GM23338 (cell line): ENCODE measurements at regions not wholly inside any gene's neighbourhood (a gene's known extent, or its start where the extent isn't known, plus 50 kb on each side); places are given as distances from the start of the nearest gene placed in this dataset.

Experiments
- ATAC-seq: fragments of 200-7000 bp; cut with Tn5 transposase; 3 replicates; pipeline ENCODE4 v1.9.1; 2020
- DNase-seq: peaks from one replicate; pipeline ENCODE4 v3.0.0-alpha.2; 2015; ENCODE audit warnings: low spot score
- H2AFZ ChIP-seq: fragments of 200-600 bp; sonication (generic); 2 replicates; pipeline ENCODE4 v1.8.0; 2016; ENCODE audit warnings: antibody characterized with exemption, mild to moderate bottlenecking, moderate library complexity
- H3F3A ChIP-seq: fragments of 200-600 bp; sonication (generic); replicated peaks from 2 replicates; pipeline ENCODE4 v1.8.0; 2017; ENCODE audit warnings: antibody characterized with exemption, mixed run types, low read depth
- H3K27ac ChIP-seq: fragments of 200-600 bp; sonication (generic); 2 replicates; pipeline ENCODE4 v1.6.1; 2016; ENCODE audit warnings: low read depth
- H3K27me3 ChIP-seq: fragments of 200-600 bp; sonication (generic); 2 replicates; pipeline ENCODE4 v1.8.0; 2016; ENCODE audit warnings: mild to moderate bottlenecking, mixed run types, moderate library complexity; ENCODE audit not compliant: insufficient read depth
- H3K36me3 ChIP-seq: fragments of 200-600 bp; sonication (generic); 2 replicates; pipeline ENCODE4 v1.8.0; 2016; ENCODE audit warnings: mild to moderate bottlenecking; ENCODE audit not compliant: insufficient read depth
- H3K4me1 ChIP-seq: fragments of 200-600 bp; sonication (generic); 2 replicates; pipeline ENCODE4 v1.8.0; 2016; ENCODE audit warnings: mild to moderate bottlenecking, moderate library complexity; ENCODE audit not compliant: insufficient read depth
- H3K4me2 ChIP-seq: fragments of 200-600 bp; sonication (generic); 2 replicates; pipeline ENCODE4 v1.7.1; 2017; ENCODE audit warnings: mixed run types
- H3K4me3 ChIP-seq: fragments of 200-600 bp; sonication (generic); 2 replicates; pipeline ENCODE4 v1.6.1; 2016; ENCODE audit warnings: mixed run types
- H3K79me2 ChIP-seq: fragments of 200-600 bp; sonication (generic); replicated peaks from 2 replicates; pipeline ENCODE4 v1.8.0; 2017; ENCODE audit warnings: mild to moderate bottlenecking; ENCODE audit not compliant: insufficient read depth
- H3K9me2 ChIP-seq: fragments of 200-600 bp; sonication (generic); 2 replicates; pipeline ENCODE4 v1.8.0; 2017; ENCODE audit not compliant: insufficient read depth
- H4K20me1 ChIP-seq: fragments of 200-600 bp; sonication (generic); replicated peaks from 2 replicates; pipeline ENCODE4 v1.8.0; 2017; ENCODE audit warnings: mild to moderate bottlenecking; ENCODE audit not compliant: insufficient read depth
- H3K27ac Mint-ChIP-seq: 2 replicates; pipeline ENCODE4 v1.8.0; 2020; ENCODE audit warnings: inconsistent platforms, mild to moderate bottlenecking, moderate library complexity, mixed read lengths
- H3K27me3 Mint-ChIP-seq: 3 replicates; pipeline ENCODE4 v1.8.0; 2022; ENCODE audit warnings: low read depth, mild to moderate bottlenecking, moderate library complexity, mixed read lengths, inconsistent platforms; ENCODE audit not compliant: insufficient read depth, poor library complexity
- H3K36me3 Mint-ChIP-seq: 3 replicates; pipeline ENCODE4 v1.8.0; 2021; ENCODE audit warnings: low read depth, mild to moderate bottlenecking, inconsistent platforms, moderate library complexity, mixed read lengths
- H3K4me1 Mint-ChIP-seq: 3 replicates; pipeline ENCODE4 v1.8.0; 2020; ENCODE audit warnings: mild to moderate bottlenecking, inconsistent platforms, mixed read lengths
- H3K4me3 Mint-ChIP-seq: 3 replicates; pipeline ENCODE4 v1.8.0; 2021; ENCODE audit warnings: moderate library complexity, mild to moderate bottlenecking, inconsistent platforms, mixed read lengths
- H3K9me3 Mint-ChIP-seq: 3 replicates; pipeline ENCODE4 v1.8.0; 2020; ENCODE audit warnings: moderate library complexity, mild to moderate bottlenecking, inconsistent platforms, mixed read lengths
- CREB1 ChIP-seq: fragments of 250-450 bp; sonication (Bioruptor Pico); IDR thresholded peaks from 2 replicates; pipeline ENCODE4 v1.5.0; 2020; ENCODE audit warnings: low read depth, mild to moderate bottlenecking, moderate library complexity
- EZH2 ChIP-seq: fragments of 200-600 bp; sonication (generic); IDR thresholded peaks from one replicate; pipeline ENCODE4 v1.8.0; 2017; ENCODE audit warnings: antibody characterized with exemption, mild to moderate bottlenecking, low read depth; ENCODE audit not compliant: unreplicated experiment
- NANOG ChIP-seq: IDR thresholded peaks from 2 replicates; pipeline ENCODE4 v1.6.1; 2016; ENCODE audit warnings: antibody characterized with exemption, borderline replicate concordance
- STAT1 ChIP-seq: IDR thresholded peaks from one replicate; pipeline ENCODE4 v1.6.1; 2016; ENCODE audit warnings: antibody characterized with exemption; ENCODE audit not compliant: unreplicated experiment
- ZNF331 ChIP-seq: fragments of 250-450 bp; sonication (Bioruptor Pico); IDR thresholded peaks from 2 replicates; pipeline ENCODE4 v1.5.0; 2020; ENCODE audit warnings: low read depth, mild to moderate bottlenecking, moderate library complexity
- TF ChIP-seq, protein P1 (sequence below): fragments of 250-450 bp; sonication (Bioruptor Pico); IDR thresholded peaks from 2 replicates; pipeline ENCODE4 v1.5.0; 2020; ENCODE audit warnings: mild to moderate bottlenecking, moderate library complexity
- TF ChIP-seq, protein P2 (sequence below): IDR thresholded peaks from one replicate; pipeline ENCODE4 v1.6.1; 2018; ENCODE audit warnings: antibody characterized with exemption; ENCODE audit not compliant: unreplicated experiment

DNA sequence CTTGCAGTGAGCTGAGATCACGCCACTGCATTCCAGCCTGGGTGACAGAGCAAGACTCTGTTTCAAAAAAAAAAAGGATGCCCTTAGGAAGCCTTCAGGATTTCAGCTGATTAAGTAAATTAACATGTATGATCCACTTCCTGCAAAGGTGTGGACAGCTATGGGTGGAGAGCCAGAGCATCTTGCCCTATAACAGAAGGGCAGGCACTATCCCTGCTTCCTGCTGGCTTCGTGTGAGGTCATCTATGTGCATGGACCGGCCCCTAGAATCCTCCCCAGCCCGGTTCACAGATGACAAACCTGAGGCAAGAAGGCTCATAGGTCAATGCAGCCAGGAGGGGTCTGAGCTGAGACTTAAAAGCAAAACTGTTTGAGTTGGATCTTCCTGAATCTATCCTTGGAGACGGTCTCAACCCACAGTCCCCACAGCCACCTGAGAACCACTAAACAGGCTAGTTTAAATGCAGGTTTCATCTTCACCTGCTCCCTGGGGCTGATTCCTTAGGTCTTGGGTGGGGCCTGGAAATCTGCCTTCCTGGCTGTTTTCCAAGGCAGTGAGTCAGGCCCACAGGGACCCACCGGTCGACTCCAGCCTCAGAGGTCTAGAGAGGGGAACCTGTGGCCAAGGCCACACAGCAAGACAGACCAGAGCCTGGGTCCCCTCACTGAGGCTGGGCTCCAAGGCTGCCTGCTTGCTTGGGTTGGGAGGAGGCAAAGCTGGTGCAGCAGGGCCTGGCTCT is 55.2 kb upstream of the MPEG1 start:
- ATAC-seq (no peak), DNase-seq (no peak)
- Histone ChIP-seq H4K20me1 (no peaks in the 10 kb centered on the region), H3K27me3 (no peaks in the 10 kb centered on the region), H3K9me2 (no peaks in the 10 kb centered on the region), H3K79me2 (no peaks in the 10 kb centered on the region), H3K4me3 (no peak overlapping the region), H3F3A (no peaks in the 10 kb centered on the region), H3K36me3 (no peaks in the 10 kb centered on the region), H3K27ac (no peak overlapping the region), H3K4me2 (no peak overlapping the region), H3K4me1 (no peaks in the 10 kb centered on the region), H2AFZ (no peak overlapping the region)
- TF ChIP-seq EZH2: no peak
- H3K9me3 Mint-ChIP-seq: no peaks in the 10 kb centered on the region; the same call in 2 of the 3 replicates
- no peak overlapping the region for H3K4me3 Mint-ChIP-seq
- no peak overlapping the region for H3K27ac Mint-ChIP-seq
- peaks cover 2% of the 10 kb centered on the region; the same call in 2 of the 3 replicates for H3K4me1 Mint-ChIP-seq
- H3K36me3 Mint-ChIP-seq: no peaks in the 10 kb centered on the region
- no peaks in the 10 kb centered on the region for H3K27me3 Mint-ChIP-seq

DNA sequence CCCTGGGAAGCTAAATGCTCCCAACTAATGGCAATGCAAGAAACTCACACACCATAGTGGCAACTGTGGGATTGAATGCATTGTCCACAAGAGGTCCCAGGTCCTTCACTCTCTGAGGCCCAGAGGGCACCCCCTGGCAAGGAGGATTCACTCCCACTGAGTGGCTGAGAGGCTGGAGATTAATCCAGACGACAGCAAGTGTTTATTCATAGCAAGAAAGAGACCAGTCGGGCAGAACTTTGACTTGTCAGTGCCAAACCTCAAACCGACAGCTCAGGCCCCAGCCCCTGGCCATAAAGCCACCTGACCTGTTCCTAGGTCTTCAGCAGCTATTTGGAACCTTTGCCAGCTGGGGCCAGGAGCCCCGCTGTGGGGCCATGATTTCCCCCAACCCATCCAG is 54.5 kb upstream of the MPEG1 start:
- Histone ChIP-seq H4K20me1 (no peaks in the 10 kb centered on the region), H3K9me2 (no peaks in the 10 kb centered on the region), H3K79me2 (no peaks in the 10 kb centered on the region), H3F3A (no peaks in the 10 kb centered on the region), H3K4me2 (no peak overlapping the region), H3K27ac (no peak overlapping the region), H3K4me3 (no peak overlapping the region), H2AFZ (no peak overlapping the region), H3K4me1 (no peaks in the 10 kb centered on the region), H3K36me3 (no peaks in the 10 kb centered on the region), H3K27me3 (no peaks in the 10 kb centered on the region)
- Mint-ChIP-seq H3K27me3 (no peaks in the 10 kb centered on the region), H3K4me1 (peaks cover 2% of the 10 kb centered on the region; the same call in 2 of the 3 replicates), H3K4me3 (no peak overlapping the region), H3K36me3 (no peaks in the 10 kb centered on the region), H3K27ac (no peak overlapping the region), H3K9me3 (no peaks in the 10 kb centered on the region)
- ATAC-seq (no peak), DNase-seq (no peak)
- no peak for TF ChIP-seq NANOG
- no peak for TF ChIP-seq CREB1

DNA sequence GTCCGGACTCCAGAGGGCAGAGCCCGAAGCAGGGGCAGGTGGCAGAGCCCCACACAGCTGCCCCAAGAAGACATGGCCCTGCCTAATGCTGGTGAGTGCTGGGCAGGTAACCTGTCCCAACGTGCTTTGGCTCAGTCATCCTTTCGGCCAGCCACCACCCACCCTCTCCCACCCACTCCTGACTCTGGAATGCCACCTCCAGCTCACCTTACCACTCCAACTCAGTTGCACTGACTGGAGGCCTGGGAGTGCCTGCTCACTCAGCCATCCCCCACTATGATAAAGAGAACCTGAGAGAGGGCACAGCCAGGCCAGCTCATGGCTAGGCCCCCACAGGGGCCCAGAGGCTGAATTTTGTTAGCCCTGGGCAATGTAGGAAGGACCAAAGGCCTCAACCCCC is 53.8 kb upstream of the MPEG1 start:
- ATAC-seq (no peak), DNase-seq (no peak)
- Mint-ChIP-seq H3K27ac (no peak overlapping the region), H3K4me1 (peaks cover 2% of the 10 kb centered on the region; the same call in 2 of the 3 replicates), H3K4me3 (no peak overlapping the region), H3K27me3 (no peaks in the 10 kb centered on the region), H3K36me3 (no peaks in the 10 kb centered on the region), H3K9me3 (no peaks in the 10 kb centered on the region)
- Histone ChIP-seq H3F3A (no peaks in the 10 kb centered on the region), H3K79me2 (no peaks in the 10 kb centered on the region), H3K4me3 (no peak overlapping the region), H3K9me2 (no peaks in the 10 kb centered on the region), H3K36me3 (no peaks in the 10 kb centered on the region), H4K20me1 (no peaks in the 10 kb centered on the region), H2AFZ (no peak overlapping the region), H3K4me1 (no peaks in the 10 kb centered on the region), H3K27me3 (no peaks in the 10 kb centered on the region), H3K27ac (no peak overlapping the region), H3K4me2 (no peak overlapping the region)
- TF ChIP-seq, protein P1, sequence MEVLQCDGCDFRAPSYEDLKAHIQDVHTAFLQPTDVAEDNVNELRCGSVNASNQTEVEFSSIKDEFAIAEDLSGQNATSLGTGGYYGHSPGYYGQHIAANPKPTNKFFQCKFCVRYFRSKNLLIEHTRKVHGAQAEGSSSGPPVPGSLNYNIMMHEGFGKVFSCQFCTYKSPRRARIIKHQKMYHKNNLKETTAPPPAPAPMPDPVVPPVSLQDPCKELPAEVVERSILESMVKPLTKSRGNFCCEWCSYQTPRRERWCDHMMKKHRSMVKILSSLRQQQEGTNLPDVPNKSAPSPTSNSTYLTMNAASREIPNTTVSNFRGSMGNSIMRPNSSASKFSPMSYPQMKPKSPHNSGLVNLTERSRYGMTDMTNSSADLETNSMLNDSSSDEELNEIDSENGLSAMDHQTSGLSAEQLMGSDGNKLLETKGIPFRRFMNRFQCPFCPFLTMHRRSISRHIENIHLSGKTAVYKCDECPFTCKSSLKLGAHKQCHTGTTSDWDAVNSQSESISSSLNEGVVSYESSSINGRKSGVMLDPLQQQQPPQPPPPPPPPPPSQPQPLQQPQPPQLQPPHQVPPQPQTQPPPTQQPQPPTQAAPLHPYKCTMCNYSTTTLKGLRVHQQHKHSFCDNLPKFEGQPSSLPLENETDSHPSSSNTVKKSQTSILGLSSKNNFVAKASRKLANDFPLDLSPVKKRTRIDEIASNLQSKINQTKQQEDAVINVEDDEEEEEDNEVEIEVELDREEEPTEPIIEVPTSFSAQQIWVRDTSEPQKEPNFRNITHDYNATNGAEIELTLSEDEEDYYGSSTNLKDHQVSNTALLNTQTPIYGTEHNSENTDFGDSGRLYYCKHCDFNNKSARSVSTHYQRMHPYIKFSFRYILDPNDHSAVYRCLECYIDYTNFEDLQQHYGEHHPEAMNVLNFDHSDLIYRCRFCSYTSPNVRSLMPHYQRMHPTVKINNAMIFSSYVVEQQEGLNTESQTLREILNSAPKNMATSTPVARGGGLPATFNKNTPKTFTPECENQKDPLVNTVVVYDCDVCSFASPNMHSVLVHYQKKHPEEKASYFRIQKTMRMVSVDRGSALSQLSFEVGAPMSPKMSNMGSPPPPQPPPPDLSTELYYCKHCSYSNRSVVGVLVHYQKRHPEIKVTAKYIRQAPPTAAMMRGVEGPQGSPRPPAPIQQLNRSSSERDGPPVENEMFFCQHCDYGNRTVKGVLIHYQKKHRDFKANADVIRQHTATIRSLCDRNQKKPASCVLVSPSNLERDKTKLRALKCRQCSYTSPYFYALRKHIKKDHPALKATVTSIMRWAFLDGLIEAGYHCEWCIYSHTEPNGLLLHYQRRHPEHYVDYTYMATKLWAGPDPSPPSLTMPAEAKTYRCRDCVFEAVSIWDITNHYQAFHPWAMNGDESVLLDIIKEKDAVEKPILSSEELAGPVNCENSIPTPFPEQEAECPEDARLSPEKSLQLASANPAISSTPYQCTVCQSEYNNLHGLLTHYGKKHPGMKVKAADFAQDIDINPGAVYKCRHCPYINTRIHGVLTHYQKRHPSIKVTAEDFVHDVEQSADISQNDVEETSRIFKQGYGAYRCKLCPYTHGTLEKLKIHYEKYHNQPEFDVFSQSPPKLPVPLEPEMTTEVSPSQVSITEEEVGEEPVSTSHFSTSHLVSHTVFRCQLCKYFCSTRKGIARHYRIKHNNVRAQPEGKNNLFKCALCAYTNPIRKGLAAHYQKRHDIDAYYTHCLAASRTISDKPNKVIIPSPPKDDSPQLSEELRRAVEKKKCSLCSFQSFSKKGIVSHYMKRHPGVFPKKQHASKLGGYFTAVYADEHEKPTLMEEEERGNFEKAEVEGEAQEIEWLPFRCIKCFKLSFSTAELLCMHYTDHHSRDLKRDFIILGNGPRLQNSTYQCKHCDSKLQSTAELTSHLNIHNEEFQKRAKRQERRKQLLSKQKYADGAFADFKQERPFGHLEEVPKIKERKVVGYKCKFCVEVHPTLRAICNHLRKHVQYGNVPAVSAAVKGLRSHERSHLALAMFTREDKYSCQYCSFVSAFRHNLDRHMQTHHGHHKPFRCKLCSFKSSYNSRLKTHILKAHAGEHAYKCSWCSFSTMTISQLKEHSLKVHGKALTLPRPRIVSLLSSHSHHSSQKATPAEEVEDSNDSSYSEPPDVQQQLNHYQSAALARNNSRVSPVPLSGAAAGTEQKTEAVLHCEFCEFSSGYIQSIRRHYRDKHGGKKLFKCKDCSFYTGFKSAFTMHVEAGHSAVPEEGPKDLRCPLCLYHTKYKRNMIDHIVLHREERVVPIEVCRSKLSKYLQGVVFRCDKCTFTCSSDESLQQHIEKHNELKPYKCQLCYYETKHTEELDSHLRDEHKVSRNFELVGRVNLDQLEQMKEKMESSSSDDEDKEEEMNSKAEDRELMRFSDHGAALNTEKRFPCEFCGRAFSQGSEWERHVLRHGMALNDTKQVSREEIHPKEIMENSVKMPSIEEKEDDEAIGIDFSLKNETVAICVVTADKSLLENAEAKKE (CRISPR knock-in tag): no peak
- TF ChIP-seq ZNF331 (no peak), STAT1 (no peak)
- TF ChIP-seq, protein P2, sequence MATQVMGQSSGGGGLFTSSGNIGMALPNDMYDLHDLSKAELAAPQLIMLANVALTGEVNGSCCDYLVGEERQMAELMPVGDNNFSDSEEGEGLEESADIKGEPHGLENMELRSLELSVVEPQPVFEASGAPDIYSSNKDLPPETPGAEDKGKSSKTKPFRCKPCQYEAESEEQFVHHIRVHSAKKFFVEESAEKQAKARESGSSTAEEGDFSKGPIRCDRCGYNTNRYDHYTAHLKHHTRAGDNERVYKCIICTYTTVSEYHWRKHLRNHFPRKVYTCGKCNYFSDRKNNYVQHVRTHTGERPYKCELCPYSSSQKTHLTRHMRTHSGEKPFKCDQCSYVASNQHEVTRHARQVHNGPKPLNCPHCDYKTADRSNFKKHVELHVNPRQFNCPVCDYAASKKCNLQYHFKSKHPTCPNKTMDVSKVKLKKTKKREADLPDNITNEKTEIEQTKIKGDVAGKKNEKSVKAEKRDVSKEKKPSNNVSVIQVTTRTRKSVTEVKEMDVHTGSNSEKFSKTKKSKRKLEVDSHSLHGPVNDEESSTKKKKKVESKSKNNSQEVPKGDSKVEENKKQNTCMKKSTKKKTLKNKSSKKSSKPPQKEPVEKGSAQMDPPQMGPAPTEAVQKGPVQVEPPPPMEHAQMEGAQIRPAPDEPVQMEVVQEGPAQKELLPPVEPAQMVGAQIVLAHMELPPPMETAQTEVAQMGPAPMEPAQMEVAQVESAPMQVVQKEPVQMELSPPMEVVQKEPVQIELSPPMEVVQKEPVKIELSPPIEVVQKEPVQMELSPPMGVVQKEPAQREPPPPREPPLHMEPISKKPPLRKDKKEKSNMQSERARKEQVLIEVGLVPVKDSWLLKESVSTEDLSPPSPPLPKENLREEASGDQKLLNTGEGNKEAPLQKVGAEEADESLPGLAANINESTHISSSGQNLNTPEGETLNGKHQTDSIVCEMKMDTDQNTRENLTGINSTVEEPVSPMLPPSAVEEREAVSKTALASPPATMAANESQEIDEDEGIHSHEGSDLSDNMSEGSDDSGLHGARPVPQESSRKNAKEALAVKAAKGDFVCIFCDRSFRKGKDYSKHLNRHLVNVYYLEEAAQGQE: no peak
